NOMO-1 (cell line): ENCODE measurements at regions not wholly inside any gene's neighbourhood (a gene's known extent, or its start where the extent isn't known, plus 50 kb on each side); places are given as distances from the start of the nearest gene placed in this dataset.

ENCODE experiments used
- DNase-seq, 2 experiments: peaks; one replicate each; lab custom pipeline; 2025; ENCODE audit not compliant: unreplicated experiment in 2 of 2; lab: John Stamatoyannopoulos, UW

DNA sequence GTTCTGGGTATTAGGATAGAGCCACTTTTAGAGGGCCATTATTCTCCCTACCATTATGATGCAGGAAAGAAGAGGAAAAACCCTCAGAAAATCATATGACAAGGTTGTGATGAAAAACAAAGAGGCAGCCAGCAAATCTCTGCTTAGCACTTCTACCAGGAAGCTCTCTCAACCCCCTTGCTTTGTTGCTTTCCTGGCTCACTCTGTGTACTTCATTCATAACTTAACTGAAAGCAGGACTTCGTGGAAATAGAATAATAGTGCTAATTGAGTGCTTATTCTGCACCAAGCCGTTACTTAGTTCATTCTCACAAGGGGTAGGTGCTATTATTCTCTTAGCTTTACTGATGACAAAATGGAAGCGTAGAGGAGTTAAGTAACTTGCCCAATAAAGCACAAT lies 354.1 kb downstream of the HRH4 start:
- no peak for DNase-seq

DNA sequence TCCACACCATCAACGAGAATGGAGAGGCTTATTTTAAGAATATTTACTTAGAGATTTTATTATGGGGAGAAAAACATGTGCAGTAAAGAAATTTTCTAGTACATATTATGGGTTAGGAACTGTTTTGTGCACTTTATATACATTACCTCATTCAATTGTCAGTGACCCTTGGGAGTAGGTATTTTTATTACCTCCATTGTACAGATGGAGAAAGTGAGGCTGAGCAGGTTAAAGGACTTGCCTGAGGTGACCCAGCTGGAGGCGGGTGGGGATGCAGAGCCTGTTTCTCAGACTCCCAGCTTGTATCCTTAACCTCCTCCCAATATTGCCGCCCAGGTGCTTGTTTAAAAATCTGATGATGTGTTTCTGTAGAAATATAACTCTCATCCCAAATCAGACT lies 356.7 kb downstream of the HRH4 start:
- DNase-seq: no peak

DNA sequence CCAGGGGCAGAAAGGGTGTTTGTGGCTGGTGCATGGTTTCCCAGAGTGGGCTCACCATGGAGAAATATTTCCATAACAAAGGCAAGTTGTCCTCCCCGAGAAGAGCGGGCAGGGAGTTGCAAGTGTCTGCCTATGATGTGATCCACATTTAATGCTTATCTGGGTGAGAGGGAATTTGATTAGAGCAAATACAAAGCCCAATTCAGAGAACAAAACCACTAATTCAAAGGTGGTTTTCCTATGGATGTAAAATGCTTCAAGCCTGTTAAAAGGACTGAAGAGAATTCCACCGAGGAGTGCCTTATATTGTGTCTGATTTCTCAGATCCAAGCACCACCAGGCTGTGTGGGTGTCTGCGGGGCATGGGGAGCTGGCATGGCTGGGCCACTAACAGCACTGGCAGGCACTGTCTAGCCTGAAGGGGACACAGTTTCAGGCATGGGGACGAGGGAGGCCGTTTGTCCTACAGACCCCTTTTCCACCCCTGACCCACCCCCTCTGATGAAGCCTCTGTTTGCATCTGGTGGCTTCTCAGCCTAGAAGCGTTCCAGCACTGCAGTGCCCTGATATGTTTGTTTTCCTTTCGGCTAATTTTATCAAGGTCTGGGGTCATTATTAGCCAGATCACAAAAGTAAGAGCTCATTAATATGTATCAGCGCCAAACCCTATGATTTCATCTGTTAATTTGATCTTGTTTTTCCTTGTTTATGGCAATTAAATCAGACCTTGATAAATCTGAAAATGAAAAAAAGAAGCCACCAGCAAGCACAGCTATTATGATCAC lies 357.3 kb downstream of the HRH4 start:
- DNase-seq: no peak

- DNase-seq: no peak
These were observed 358.0 kb downstream of the HRH4 start for GRCh38 chr18:24818441-24818840.

DNA sequence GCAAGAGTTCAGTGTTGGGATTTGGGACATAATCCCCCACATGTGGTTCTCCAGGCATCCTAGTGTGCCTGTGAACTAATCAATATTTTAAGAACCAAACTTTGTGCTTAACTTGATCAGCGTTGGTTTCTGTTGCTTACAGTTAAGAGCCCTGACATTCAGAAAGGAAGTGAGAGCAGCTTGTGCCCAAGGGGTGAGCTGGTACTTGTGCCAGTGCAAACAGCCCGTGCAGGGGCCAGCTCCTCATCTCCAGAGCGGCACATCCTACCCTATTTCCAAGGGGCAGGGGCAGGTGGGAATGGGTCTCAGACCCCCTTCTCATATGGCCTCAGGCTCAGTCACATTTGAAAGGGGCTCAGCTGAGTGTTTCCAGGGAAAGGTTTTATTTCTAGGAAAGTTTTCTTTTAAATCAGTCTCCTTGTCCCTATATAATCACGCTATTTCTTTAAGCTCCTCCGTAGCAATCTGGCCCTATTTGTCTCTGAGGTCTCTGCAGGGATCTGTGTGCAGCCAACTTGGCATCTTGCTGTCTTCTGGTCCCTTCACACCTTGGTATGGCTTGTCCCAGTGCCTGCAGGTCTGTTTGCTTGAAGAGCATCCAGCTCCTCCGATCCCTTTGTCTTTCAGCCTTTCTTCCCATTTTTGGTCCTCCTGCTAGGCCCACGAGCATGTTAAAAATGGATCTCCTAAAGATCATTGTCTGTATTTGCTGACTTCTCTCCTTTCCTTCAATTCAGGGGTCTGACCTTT lies 358.9 kb downstream of the HRH4 start:
- DNase-seq: no peak

- no peak for DNase-seq
These were observed 365.0 kb downstream of the HRH4 start for GRCh38 chr18:24825397-24825796.

GRCh38 chr18:24826605-24827004 lies 366.2 kb downstream of the HRH4 start:
- no peak for DNase-seq

GRCh38 chr18:24827501-24827900 lies 367.1 kb downstream of the HRH4 start:
- DNase-seq: no peak

- DNase-seq: no peak
These were observed 370.6 kb downstream of the HRH4 start for GRCh38 chr18:24831081-24831480.

GRCh38 chr18:24831871-24832665 lies 371.6 kb downstream of the HRH4 start:
- DNase-seq: no peak

- no peak for DNase-seq
These were observed 375.3 kb downstream of the HRH4 start for GRCh38 chr18:24835751-24836150.

DNA sequence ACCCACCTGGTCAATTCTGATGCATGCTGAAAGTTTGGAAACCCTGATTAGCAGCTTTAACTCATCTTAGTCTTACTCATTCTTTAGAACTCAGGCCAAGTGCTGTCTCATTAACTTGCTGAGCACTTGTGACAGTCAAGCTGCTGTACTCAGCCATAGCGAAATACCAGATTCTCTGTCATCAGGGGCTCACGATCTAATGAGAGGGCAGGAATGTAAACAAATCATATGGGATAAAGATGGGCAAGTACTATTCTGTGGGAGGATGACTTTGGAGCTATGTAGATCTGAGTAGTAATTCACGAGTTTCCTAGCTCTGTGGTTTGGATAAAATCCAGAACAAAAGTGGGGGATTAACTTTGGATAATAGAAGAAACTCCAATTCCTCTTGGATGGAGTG lies 376.6 kb downstream of the HRH4 start:
- DNase-seq: no peak

DNA sequence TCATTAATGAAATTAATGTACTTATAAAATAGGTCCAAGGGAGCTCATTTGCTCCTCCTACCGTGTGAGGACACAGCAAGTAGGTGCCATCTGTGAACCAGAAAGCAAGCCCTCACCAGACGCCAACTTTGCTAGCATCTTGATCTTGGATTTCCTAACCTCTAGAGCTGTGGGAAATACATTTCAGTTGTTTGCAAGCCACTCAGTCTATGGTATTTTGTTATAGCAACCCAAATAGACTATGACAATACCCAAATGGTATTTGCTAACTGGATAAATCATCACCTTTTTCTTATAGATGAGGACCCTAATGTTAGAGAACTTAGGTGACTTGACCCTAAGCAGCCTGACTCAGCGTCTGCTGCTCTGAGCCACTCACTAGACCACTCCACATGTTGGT lies 379.6 kb downstream of the HRH4 start:
- DNase-seq: no peak

GRCh38 chr18:24840640-24841039 lies 380.2 kb downstream of the HRH4 start:
- DNase-seq: no peak

DNA sequence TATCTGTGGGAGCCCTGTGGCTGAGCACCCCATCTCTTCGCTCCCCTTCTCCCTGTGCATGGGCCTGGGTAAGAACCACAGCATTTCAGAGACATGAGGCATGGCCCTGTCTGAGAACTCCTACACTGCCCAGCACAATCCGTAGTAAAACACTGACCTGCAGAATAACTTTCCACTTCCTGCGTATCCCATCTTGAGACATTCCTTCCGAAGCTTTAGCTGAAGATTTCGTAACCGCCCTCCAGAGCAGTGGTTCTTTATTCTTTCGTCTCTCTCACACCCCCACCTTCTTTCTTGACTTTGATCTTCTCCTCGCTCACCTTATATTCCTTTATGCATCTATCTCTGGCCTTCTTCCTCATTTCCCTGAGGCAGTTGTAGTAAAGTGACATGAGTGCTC lies 381.1 kb downstream of the HRH4 start:
- no peak for DNase-seq

DNA sequence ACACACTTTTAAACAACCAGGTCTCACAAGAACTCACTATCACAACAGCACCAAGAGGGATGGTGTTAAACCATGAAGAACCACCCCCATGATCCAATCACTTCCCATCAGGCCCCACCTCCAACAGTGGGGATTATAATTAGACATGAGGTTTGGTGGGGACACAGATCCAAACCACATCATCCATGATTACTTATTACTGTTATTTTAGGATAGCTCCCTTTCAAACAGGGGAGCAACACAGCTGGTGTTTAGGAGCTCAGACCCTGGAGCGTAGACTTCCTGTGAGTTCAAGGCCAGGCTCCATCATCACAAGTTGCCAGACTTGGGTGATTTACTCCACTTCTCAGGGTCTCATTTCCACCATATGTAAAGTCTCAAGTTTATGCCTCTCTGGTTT lies 382.7 kb downstream of the HRH4 start:
- no peak for DNase-seq

GRCh38 chr18:24846138-24846537 lies 385.7 kb downstream of the HRH4 start:
- DNase-seq: peak; percentile 21 to 86

DNA sequence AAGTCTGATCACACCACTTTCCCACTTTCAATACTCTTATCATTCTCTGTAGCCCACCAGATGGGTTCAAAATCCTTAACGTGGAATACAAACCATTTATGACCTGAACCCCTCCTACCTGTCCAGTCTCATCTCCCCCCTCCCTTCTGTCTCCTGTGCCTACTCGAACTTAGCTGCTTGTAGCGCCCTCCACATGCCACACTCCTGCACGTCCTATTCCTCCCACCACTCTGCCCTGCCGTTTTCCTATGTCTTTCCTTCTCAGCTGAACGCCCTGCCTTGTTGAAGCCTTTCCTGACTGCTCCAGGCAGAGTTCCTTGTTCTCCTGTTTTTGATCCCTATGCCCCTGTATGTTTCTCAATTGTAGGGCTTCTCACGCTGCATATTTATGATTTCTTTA lies 390.1 kb downstream of the HRH4 start:
- DNase-seq: no peak

- DNase-seq: no peak
These were observed 392.6 kb downstream of the HRH4 start for GRCh38 chr18:24853076-24853475.

DNA sequence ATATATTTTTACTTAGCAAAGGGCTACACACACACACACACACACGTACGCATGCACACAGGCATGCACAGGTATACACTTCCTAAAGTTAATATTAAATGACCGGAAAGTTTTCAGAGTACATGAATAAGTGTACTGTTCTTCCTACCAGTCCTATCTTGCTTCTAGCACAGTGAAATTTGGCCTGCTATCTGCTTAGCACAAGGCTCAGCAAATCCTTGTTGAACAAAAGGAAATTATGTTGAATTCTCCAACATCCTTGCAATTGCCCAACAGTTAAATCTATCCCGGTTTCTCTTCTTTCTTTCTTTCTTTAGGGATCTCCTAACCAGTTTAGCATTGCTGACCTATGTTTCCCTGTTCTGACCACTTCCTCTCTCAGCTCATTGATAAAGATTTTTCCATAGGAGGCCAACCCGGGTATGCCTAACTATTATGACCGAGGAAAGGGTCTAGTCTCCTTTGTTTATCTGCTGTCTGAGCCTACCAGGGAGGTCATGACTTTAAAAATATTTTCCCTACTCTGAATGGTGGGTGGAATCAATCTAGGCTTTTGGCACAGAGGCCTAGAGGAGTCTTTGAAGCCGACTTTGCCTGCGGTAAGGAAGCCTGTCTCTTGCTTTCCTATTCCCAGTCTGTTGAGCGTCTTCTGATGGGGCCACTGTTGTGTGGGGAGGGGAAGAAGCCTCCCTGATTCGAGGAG lies 400.7 kb downstream of the HRH4 start:
- no peak for DNase-seq
